ENCODE measurements at regions not wholly inside any gene's neighbourhood (a gene's known extent, or its start where the extent isn't known, plus 50 kb on each side); places are given as distances from the start of the nearest gene placed in this dataset.

DNA sequence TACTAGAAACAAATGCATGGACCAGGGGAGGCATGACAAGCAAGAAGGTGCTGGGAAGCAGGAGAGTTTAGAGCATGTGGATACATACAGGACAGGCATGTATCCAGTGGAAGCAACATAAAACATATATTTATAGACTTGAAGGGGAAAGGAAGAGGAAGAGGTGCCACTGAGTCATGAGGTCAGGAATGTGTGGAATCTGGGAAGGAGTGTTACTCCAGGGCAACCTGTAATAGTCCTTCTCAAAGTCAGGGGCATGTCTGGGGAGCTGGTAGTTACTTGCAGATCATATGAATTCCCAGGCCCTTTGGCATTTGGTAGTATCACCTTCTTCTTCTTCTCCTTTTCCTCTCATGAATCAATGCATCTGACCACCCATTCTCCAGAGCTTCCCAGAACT, 246.6 kb downstream of the XPNPEP1 start:
- no peak for DNase-seq (ENCODE audit: low spot score)
- Histone ChIP-seq H3K4me3 (ENCODE audit: low read depth in 1 of 3, low read length in 3 of 3) (no peak overlapping the region), H3K27ac (ENCODE audit: low read depth in 1 of 2, low read length in 2 of 2) (no peak overlapping the region), H3K36me3 (ENCODE audit: control insufficient read depth in 4 of 4, insufficient read depth in 3 of 4, low read depth in 1 of 4, low read length in 3 of 4) (no peaks in the 10 kb centered on the region), H3K9ac (ENCODE audit: low read depth in 1 of 2, low read length in 2 of 2) (no peak overlapping the region), H3K27me3 (ENCODE audit: control insufficient read depth in 4 of 4, insufficient read depth in 4 of 4, low read length in 3 of 4) (no peaks in the 10 kb centered on the region), H3K9me3 (ENCODE audit: control insufficient read depth in 4 of 4, low read length in 3 of 4) (no peaks in the 10 kb centered on the region), H3K4me1 (ENCODE audit: control insufficient read depth in 4 of 4, insufficient read depth in 4 of 4, low read length in 3 of 4) (no peaks in the 10 kb centered on the region)
- TF ChIP-seq RAD21 (IDR thresholded peaks at IDR 0.05) (no peak), TAF1 (conservative IDR thresholded peaks at IDR 0.05) (no peak), FOXA2 (IDR thresholded peaks at IDR 0.05) (no peak), ATF3 (IDR thresholded peaks at IDR 0.05) (no peak), JUND (IDR thresholded peaks at IDR 0.05) (no peak)
- TF ChIP-seq, protein P1, sequence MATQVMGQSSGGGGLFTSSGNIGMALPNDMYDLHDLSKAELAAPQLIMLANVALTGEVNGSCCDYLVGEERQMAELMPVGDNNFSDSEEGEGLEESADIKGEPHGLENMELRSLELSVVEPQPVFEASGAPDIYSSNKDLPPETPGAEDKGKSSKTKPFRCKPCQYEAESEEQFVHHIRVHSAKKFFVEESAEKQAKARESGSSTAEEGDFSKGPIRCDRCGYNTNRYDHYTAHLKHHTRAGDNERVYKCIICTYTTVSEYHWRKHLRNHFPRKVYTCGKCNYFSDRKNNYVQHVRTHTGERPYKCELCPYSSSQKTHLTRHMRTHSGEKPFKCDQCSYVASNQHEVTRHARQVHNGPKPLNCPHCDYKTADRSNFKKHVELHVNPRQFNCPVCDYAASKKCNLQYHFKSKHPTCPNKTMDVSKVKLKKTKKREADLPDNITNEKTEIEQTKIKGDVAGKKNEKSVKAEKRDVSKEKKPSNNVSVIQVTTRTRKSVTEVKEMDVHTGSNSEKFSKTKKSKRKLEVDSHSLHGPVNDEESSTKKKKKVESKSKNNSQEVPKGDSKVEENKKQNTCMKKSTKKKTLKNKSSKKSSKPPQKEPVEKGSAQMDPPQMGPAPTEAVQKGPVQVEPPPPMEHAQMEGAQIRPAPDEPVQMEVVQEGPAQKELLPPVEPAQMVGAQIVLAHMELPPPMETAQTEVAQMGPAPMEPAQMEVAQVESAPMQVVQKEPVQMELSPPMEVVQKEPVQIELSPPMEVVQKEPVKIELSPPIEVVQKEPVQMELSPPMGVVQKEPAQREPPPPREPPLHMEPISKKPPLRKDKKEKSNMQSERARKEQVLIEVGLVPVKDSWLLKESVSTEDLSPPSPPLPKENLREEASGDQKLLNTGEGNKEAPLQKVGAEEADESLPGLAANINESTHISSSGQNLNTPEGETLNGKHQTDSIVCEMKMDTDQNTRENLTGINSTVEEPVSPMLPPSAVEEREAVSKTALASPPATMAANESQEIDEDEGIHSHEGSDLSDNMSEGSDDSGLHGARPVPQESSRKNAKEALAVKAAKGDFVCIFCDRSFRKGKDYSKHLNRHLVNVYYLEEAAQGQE (IDR thresholded peaks at IDR 0.05) = no peak

DNA sequence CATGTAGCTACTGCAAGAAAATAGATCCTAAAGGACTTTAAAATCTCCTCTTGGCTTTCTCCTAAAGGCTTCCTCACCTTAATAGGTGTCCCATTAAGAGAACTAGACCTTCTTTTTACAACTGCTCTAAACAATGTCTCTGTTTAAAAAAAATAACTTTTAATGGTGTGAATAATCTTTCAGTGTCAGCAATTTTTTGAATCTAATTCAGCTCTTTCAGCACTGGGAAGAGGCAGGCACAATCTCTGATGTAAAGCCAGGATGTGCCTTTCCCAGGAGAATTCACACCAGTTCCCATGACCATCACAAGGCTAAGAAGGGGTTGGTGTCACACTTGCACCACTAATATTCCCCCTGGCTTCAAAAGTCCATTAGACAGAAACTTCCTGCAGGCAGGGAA, 254.6 kb downstream of the XPNPEP1 start:
- H3K4me3 ChIP-seq (ENCODE audit: low read depth in 1 of 3, low read length in 3 of 3) = no peak overlapping the region
- peaks cover 0 to 2% (median 0%) of the 10 kb centered on the region in 4 donors for H3K9me3 ChIP-seq (ENCODE audit: control insufficient read depth in 4 of 4, low read length in 3 of 4)
- no peaks in the 10 kb centered on the region for H3K27me3 ChIP-seq (ENCODE audit: control insufficient read depth in 4 of 4, insufficient read depth in 4 of 4, low read length in 3 of 4)
- no peak overlapping the region for H3K27ac ChIP-seq (ENCODE audit: low read depth in 1 of 2, low read length in 2 of 2)
- no peaks in the 10 kb centered on the region for H3K36me3 ChIP-seq (ENCODE audit: control insufficient read depth in 4 of 4, insufficient read depth in 3 of 4, low read depth in 1 of 4, low read length in 3 of 4)
- TF ChIP-seq ZBTB33 (IDR thresholded peaks at IDR 0.05) (no peak), FOXA2 (IDR thresholded peaks at IDR 0.05) (no peak), NR2F2 (IDR thresholded peaks at IDR 0.05) (no peak), FOXA1 (IDR thresholded peaks at IDR 0.05) (no peak), SP1 (IDR thresholded peaks at IDR 0.05) (no peak)
- TF ChIP-seq, protein P2, sequence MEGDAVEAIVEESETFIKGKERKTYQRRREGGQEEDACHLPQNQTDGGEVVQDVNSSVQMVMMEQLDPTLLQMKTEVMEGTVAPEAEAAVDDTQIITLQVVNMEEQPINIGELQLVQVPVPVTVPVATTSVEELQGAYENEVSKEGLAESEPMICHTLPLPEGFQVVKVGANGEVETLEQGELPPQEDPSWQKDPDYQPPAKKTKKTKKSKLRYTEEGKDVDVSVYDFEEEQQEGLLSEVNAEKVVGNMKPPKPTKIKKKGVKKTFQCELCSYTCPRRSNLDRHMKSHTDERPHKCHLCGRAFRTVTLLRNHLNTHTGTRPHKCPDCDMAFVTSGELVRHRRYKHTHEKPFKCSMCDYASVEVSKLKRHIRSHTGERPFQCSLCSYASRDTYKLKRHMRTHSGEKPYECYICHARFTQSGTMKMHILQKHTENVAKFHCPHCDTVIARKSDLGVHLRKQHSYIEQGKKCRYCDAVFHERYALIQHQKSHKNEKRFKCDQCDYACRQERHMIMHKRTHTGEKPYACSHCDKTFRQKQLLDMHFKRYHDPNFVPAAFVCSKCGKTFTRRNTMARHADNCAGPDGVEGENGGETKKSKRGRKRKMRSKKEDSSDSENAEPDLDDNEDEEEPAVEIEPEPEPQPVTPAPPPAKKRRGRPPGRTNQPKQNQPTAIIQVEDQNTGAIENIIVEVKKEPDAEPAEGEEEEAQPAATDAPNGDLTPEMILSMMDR (IDR thresholded peaks at IDR 0.05; ENCODE audit: low read depth, low read length, missing input control) = no peak
- DNase-seq (ENCODE audit: low spot score) = no peak
- no peaks in the 10 kb centered on the region for H3K4me1 ChIP-seq (ENCODE audit: control insufficient read depth in 4 of 4, insufficient read depth in 4 of 4, low read length in 3 of 4)
- no peak overlapping the region for H3K9ac ChIP-seq (ENCODE audit: low read depth in 1 of 2, low read length in 2 of 2)

Data from liver (tissue), 7 donors.